Caco-2 (cell line): ENCODE measurements at regions not wholly inside any gene's neighbourhood (a gene's known extent, or its start where the extent isn't known, plus 50 kb on each side); places are given as distances from the start of the nearest gene placed in this dataset.

Source experiments
- BruUV-seq: library from RNA; stranded (reverse); fragments of 400-500 nt; replicated peaks from 2 replicates; lab custom pipeline; 2021; lab: Mats Ljungman, UMichigan
- CTCF ChIA-PET: fragments of 300-600 bp; sonication (Branson Sonifier 250); formaldehyde crosslinking; loops from one replicate; lab custom pipeline; 2022; ENCODE audit warnings: antibody characterized with exemption; lab: Charles Lee
- POLR2A ChIA-PET: fragments of 300-600 bp; sonication (Branson Sonifier 250); formaldehyde crosslinking; loops from one replicate; lab custom pipeline; 2022; ENCODE audit warnings: antibody characterized with exemption; lab: Charles Lee
- DNase-seq, 2 experiments: peaks; one replicate each; pipeline versions ENCODE4 v3.0.0 to v3.0.0-alpha.2; 2020 to 2022
- H3K27me3 ChIP-seq: replicated peaks from 2 replicates; pipeline ENCODE4 v1.6.0; 2011; ENCODE audit warnings: low read length; ENCODE audit not compliant: control insufficient read depth, insufficient read depth
- H3K36me3 ChIP-seq: 2 replicates; pipeline ENCODE4 v1.5.1; 2011; ENCODE audit warnings: low read length; ENCODE audit not compliant: control insufficient read depth, insufficient read depth
- H3K4me1 ChIP-seq: fragments of 250-450 bp; sonication (Bioruptor Pico); 2 replicates; pipeline ENCODE4 v1.5.1; 2020; ENCODE audit warnings: mild to moderate bottlenecking
- H3K4me3 ChIP-seq: 2 replicates; pipeline ENCODE4 v1.5.1; 2011; ENCODE audit warnings: low read depth, mild to moderate bottlenecking, control low read depth, low read length
- H3K9me3 ChIP-seq: fragments of 250-450 bp; sonication (Bioruptor Pico); 2 replicates; pipeline ENCODE4 v1.5.1; 2020; ENCODE audit warnings: mild to moderate bottlenecking, moderate library complexity
- H3K27ac Mint-ChIP-seq: one replicate; pipeline ENCODE4 v1.8.0; 2022; ENCODE audit warnings: mixed read lengths; ENCODE audit not compliant: unreplicated experiment
- H3K27me3 Mint-ChIP-seq: one replicate; pipeline ENCODE4 v1.8.0; 2022; ENCODE audit warnings: mixed read lengths; ENCODE audit not compliant: insufficient read depth, unreplicated experiment
- H3K36me3 Mint-ChIP-seq: one replicate; pipeline ENCODE4 v1.8.0; 2022; ENCODE audit warnings: mild to moderate bottlenecking, mixed read lengths; ENCODE audit not compliant: insufficient read depth, unreplicated experiment
- H3K4me1 Mint-ChIP-seq: one replicate; pipeline ENCODE4 v1.8.0; 2022; ENCODE audit warnings: low read depth, mixed read lengths; ENCODE audit not compliant: unreplicated experiment
- H3K4me3 Mint-ChIP-seq: one replicate; pipeline ENCODE4 v1.8.0; 2022; ENCODE audit warnings: mild to moderate bottlenecking, moderate library complexity, mixed read lengths; ENCODE audit not compliant: unreplicated experiment
- H3K9me3 Mint-ChIP-seq: one replicate; pipeline ENCODE4 v1.8.0; 2022; ENCODE audit warnings: mixed read lengths; ENCODE audit not compliant: unreplicated experiment
- intact Hi-C: fragments of 100-400 bp; cut with micrococcal nuclease; formaldehyde crosslinking; loops from one replicate; pipeline ENCODE4 v1.10.0; 2022; ENCODE audit not compliant: unreplicated experiment
- TF ChIP-seq, protein P1 (sequence below), 2 experiments: fragments of 200-600 bp in 1 of 2; IDR thresholded peaks; 1 replicate in 1 of 2; 2 replicates in 1 of 2; pipeline versions ENCODE4 v1.5.1 to v1.8.0; 2011 to 2022; ENCODE audit warnings: antibody characterized with exemption in 1 of 2, control low read depth in 1 of 2, inconsistent platforms in 1 of 2, low read depth in 1 of 2, low read length in 1 of 2, mild to moderate bottlenecking in 1 of 2, moderate library complexity in 1 of 2; ENCODE audit not compliant: insufficient read depth in 1 of 2, severe bottlenecking in 1 of 2, unreplicated experiment in 1 of 2

DNA sequence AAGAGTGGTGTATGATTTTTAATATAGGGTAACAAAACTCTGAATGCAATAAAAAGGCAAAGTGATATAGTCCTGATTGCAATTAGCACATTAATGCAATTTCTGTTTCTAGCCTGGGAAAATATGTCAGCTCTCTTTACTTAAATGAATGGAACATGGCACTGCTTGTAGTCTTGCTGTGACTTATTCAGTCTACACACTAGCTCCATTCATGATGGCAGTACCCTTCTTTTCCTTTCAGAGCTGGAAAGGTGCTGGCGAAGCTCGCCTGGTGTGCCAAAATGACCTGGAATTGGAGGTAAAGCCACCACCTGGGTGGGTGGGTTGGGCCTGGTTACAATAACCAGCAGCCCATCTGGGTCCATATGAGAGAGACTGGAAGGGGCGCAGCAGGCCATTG lies 85.3 kb downstream of the ZNF365 start:
- no peak for DNase-seq
- H3K27ac Mint-ChIP-seq, result no peak overlapping the region
- Histone ChIP-seq H3K4me1 (peaks cover 7% of the 10 kb centered on the region; the same call in 1 of the 2 replicates), H3K9me3 (no peaks in the 10 kb centered on the region), H3K4me3 (no peak overlapping the region), H3K27me3 (peaks cover 2% of the 10 kb centered on the region), H3K36me3 (no peaks in the 10 kb centered on the region)
- peaks cover 16% of the 10 kb centered on the region for H3K27me3 Mint-ChIP-seq
- no TSS peak for BruUV-seq
- no peaks in the 10 kb centered on the region for H3K9me3 Mint-ChIP-seq
- no peaks in the 10 kb centered on the region for H3K36me3 Mint-ChIP-seq
- CTCF ChIA-PET, result interaction anchor here (0.5 kb wide), 1 partner anchor 711 kb away, joined by 3 read pairs; no protein-coding TSS in a partner anchor
- intact Hi-C loops, result no loop called here
- TF ChIP-seq, protein P1, sequence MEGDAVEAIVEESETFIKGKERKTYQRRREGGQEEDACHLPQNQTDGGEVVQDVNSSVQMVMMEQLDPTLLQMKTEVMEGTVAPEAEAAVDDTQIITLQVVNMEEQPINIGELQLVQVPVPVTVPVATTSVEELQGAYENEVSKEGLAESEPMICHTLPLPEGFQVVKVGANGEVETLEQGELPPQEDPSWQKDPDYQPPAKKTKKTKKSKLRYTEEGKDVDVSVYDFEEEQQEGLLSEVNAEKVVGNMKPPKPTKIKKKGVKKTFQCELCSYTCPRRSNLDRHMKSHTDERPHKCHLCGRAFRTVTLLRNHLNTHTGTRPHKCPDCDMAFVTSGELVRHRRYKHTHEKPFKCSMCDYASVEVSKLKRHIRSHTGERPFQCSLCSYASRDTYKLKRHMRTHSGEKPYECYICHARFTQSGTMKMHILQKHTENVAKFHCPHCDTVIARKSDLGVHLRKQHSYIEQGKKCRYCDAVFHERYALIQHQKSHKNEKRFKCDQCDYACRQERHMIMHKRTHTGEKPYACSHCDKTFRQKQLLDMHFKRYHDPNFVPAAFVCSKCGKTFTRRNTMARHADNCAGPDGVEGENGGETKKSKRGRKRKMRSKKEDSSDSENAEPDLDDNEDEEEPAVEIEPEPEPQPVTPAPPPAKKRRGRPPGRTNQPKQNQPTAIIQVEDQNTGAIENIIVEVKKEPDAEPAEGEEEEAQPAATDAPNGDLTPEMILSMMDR (IDR thresholded peaks at IDR 0.05; ENCODE audit: insufficient read depth in 1 of 2, low read depth in 1 of 2, low read length in 1 of 2, severe bottlenecking in 1 of 2, unreplicated experiment in 1 of 2), result no peak
- H3K4me1 Mint-ChIP-seq, result peaks cover 6% of the 10 kb centered on the region
- POLR2A ChIA-PET, result no interaction called here
- no peak overlapping the region for H3K4me3 Mint-ChIP-seq

DNA sequence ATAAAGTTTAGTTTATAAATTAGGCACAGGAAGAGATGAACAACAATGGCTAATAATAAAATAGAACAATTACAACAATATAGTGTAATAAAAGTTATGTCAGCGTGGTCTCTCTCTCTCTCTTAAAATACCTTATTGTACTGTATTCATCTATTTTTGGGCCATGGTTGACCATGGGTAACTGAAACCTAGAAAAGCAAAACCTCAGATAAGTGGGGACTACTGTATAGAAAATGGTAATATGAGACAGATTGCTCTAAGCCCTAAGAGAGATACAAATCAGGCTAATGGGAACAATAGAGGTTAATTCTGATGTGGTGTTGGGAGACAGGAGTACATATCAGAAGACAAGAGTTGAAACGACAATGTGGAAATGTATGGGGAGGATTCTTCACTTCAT lies 86.2 kb downstream of the ZNF365 start:
- no TSS peak for BruUV-seq
- POLR2A ChIA-PET, result no interaction called here
- CTCF ChIA-PET, result no interaction called here
- no peak overlapping the region for H3K4me3 Mint-ChIP-seq
- no peaks in the 10 kb centered on the region for H3K9me3 Mint-ChIP-seq
- peaks cover 2% of the 10 kb centered on the region for H3K27me3 ChIP-seq
- H3K27me3 Mint-ChIP-seq, result peaks cover 16% of the 10 kb centered on the region
- TF ChIP-seq, protein P1 (IDR thresholded peaks at IDR 0.05; ENCODE audit: insufficient read depth in 1 of 2, low read depth in 1 of 2, low read length in 1 of 2, severe bottlenecking in 1 of 2, unreplicated experiment in 1 of 2), result no peak
- DNase-seq, result no peak
- no peaks in the 10 kb centered on the region for H3K4me1 ChIP-seq
- H3K27ac Mint-ChIP-seq, result no peak overlapping the region
- H3K4me1 Mint-ChIP-seq, result no peaks in the 10 kb centered on the region
- H3K9me3 ChIP-seq, result peaks cover 6% of the 10 kb centered on the region; the same call in 1 of the 2 replicates
- no peaks in the 10 kb centered on the region for H3K36me3 Mint-ChIP-seq
- H3K4me3 ChIP-seq, result no peak overlapping the region
- intact Hi-C loops, result no loop called here
- H3K36me3 ChIP-seq, result no peaks in the 10 kb centered on the region

DNA sequence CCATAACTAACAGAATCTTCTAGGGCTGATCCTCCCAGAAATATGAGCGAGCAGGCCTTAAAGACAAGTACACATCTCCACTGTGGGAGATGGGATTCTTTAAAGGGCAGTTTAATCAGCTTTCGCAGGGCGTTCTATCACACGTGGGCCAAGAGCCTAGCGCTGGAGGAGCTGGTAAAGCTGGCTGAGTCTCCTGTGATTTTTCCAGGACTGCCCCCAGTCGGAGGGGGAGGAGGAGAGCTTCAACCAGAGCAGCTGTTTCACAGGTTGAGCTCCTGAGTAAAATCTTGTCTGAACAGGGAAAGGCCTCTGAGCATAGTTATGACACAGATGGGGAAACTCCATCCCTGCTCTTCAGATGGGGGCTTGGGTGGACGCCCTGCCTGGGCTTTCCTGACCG lies 87.0 kb downstream of the ZNF365 start:
- intact Hi-C loops, result no loop called here
- Mint-ChIP-seq H3K9me3 (no peaks in the 10 kb centered on the region), H3K36me3 (no peaks in the 10 kb centered on the region), H3K27me3 (peaks cover 16% of the 10 kb centered on the region), H3K27ac (no peak overlapping the region), H3K4me1 (no peaks in the 10 kb centered on the region), H3K4me3 (no peak overlapping the region)
- TF ChIP-seq, protein P1 (IDR thresholded peaks at IDR 0.05; ENCODE audit: insufficient read depth in 1 of 2, low read depth in 1 of 2, low read length in 1 of 2, severe bottlenecking in 1 of 2, unreplicated experiment in 1 of 2), result no peak
- H3K4me1 ChIP-seq, result no peaks in the 10 kb centered on the region
- ChIA-PET POLR2A (no interaction called here), CTCF (no interaction called here)
- no peak overlapping the region for H3K4me3 ChIP-seq
- no peak for DNase-seq
- peaks cover 10% of the 10 kb centered on the region for H3K9me3 ChIP-seq
- H3K27me3 ChIP-seq, result peaks cover 2% of the 10 kb centered on the region
- H3K36me3 ChIP-seq, result no peaks in the 10 kb centered on the region
- no TSS peak for BruUV-seq
